IMR-90 (cell line): ENCODE measurements at regions not wholly inside any gene's neighbourhood (a gene's known extent, or its start where the extent isn't known, plus 50 kb on each side); places are given as distances from the start of the nearest gene placed in this dataset.

Source experiments
- ATAC-seq: fragments of 200-7000 bp; cut with Tn5 transposase; 2 replicates; pipeline ENCODE4 v1.9.1; 2020; ENCODE audit warnings: low read depth, mild to moderate bottlenecking, moderate library complexity
- BruUV-seq: library from RNA; stranded (reverse); fragments of 400-500 nt; replicated peaks from 2 replicates; lab custom pipeline; 2021; lab: Mats Ljungman, UMichigan
- CTCF ChIA-PET: fragments of 300-600 bp; formaldehyde crosslinking; extraction: SDS; loops from one replicate; lab custom pipeline; 2021; ENCODE audit warnings: antibody characterized with exemption; lab: Yijun Ruan, JAX
- POLR2A ChIA-PET: fragments of 300-600 bp; sonication (Branson Sonifier 250); formaldehyde crosslinking; loops from one replicate; lab custom pipeline; 2022; ENCODE audit warnings: antibody characterized with exemption; ENCODE audit not compliant: unreplicated experiment; lab: Charles Lee
- DNase-seq: peaks from one replicate; pipeline ENCODE4 v3.0.0; 2013
- H2AFZ ChIP-seq: replicated peaks from 2 replicates; pipeline ENCODE3; 2013; ENCODE audit warnings: low read length, mild to moderate bottlenecking; ENCODE audit not compliant: poor library complexity
- H2AK5ac ChIP-seq: 2 replicates; pipeline ENCODE4 v1.6.1; 2013; ENCODE audit warnings: low read depth, low read length, inconsistent platforms
- H2AK9ac ChIP-seq: replicated peaks from 2 replicates; pipeline ENCODE3; 2013; ENCODE audit warnings: mild to moderate bottlenecking, low read depth, low read length, moderate library complexity; ENCODE audit not compliant: poor library complexity
- H2BK120ac ChIP-seq: 2 replicates; pipeline ENCODE4 v1.6.1; 2013; ENCODE audit warnings: low read depth, low read length, inconsistent platforms
- H2BK15ac ChIP-seq: 3 replicates; pipeline ENCODE4 v1.6.1; 2013; ENCODE audit warnings: low read depth, low read length, inconsistent platforms
- H2BK20ac ChIP-seq: 2 replicates; pipeline ENCODE4 v1.6.1; 2013; ENCODE audit warnings: low read depth, mild to moderate bottlenecking, inconsistent platforms, low read length, moderate library complexity
- H2BK5ac ChIP-seq: 2 replicates; pipeline ENCODE4 v1.6.1; 2013; ENCODE audit warnings: mild to moderate bottlenecking, low read depth, low read length, inconsistent platforms; ENCODE audit not compliant: poor library complexity, severe bottlenecking
- H3K14ac ChIP-seq: replicated peaks from 2 replicates; pipeline ENCODE4 v1.6.1; 2013; ENCODE audit warnings: low read depth, low read length, inconsistent platforms
- H3K18ac ChIP-seq: 2 replicates; pipeline ENCODE4 v1.6.1; 2013; ENCODE audit warnings: low read depth, low read length, control low read depth
- H3K23ac ChIP-seq: 2 replicates; pipeline ENCODE4 v1.6.1; 2013; ENCODE audit warnings: low read depth, low read length, inconsistent platforms
- H3K27ac ChIP-seq: 2 replicates; pipeline ENCODE4 v1.5.1; 2013; ENCODE audit warnings: mild to moderate bottlenecking, control low read depth, low read length; ENCODE audit not compliant: insufficient read depth
- H3K27me3 ChIP-seq: 2 replicates; pipeline ENCODE4 v1.6.1; 2013; ENCODE audit warnings: low read length; ENCODE audit not compliant: control insufficient read depth, insufficient read depth
- H3K36me3 ChIP-seq: 2 replicates; pipeline ENCODE4 v1.6.1; 2013; ENCODE audit warnings: low read length, mixed read lengths; ENCODE audit not compliant: control insufficient read depth, insufficient read depth
- H3K4ac ChIP-seq: 2 replicates; pipeline ENCODE4 v1.6.1; 2013; ENCODE audit warnings: low read depth, low read length, inconsistent platforms
- H3K4me1 ChIP-seq: 2 replicates; pipeline ENCODE4 v1.6.1; 2013; ENCODE audit warnings: low read length, mixed read lengths; ENCODE audit not compliant: control insufficient read depth, insufficient read depth
- H3K4me2 ChIP-seq: 2 replicates; pipeline ENCODE4 v1.6.1; 2013; ENCODE audit warnings: low read depth, mild to moderate bottlenecking, control low read depth, low read length, moderate library complexity
- H3K4me3 ChIP-seq: 2 replicates; pipeline ENCODE4 v1.5.1; 2013; ENCODE audit warnings: low read depth, mild to moderate bottlenecking, control low read depth, low read length, moderate library complexity; ENCODE audit not compliant: insufficient read depth
- H3K56ac ChIP-seq: 2 replicates; pipeline ENCODE4 v1.6.1; 2013; ENCODE audit warnings: low read length, inconsistent platforms; ENCODE audit not compliant: insufficient read depth; ENCODE audit errors: extremely low read depth
- H3K79me1 ChIP-seq, 2 experiments: 2 replicates each; pipeline ENCODE4 v1.6.1; 2013; ENCODE audit warnings: low read length in 2 of 2, inconsistent platforms in 1 of 2, low read depth in 1 of 2
- H3K9ac ChIP-seq: 2 replicates; pipeline ENCODE4 v1.6.1; 2013; ENCODE audit warnings: low read depth, low read length, control low read depth
- H3K9me1 ChIP-seq: 2 replicates; pipeline ENCODE4 v1.6.1; 2013; ENCODE audit warnings: low read length, inconsistent platforms; ENCODE audit not compliant: insufficient read depth
- H3K9me3 ChIP-seq: 2 replicates; pipeline ENCODE4 v1.6.1; 2013; ENCODE audit warnings: low read length; ENCODE audit not compliant: control insufficient read depth, insufficient read depth
- H4K20me1 ChIP-seq: 2 replicates; pipeline ENCODE4 v1.6.1; 2013; ENCODE audit warnings: low read length, inconsistent platforms; ENCODE audit not compliant: insufficient read depth
- H4K5ac ChIP-seq: 2 replicates; pipeline ENCODE4 v1.6.1; 2013; ENCODE audit warnings: mild to moderate bottlenecking, low read depth, low read length, control low read depth
- H4K8ac ChIP-seq, 2 experiments: 2 replicates each; pipeline ENCODE4 v1.6.1; 2013; ENCODE audit warnings: low read depth in 2 of 2, low read length in 2 of 2, control low read depth in 1 of 2, inconsistent platforms in 1 of 2
- H4K91ac ChIP-seq: 2 replicates; pipeline ENCODE4 v1.6.1; 2013; ENCODE audit warnings: low read depth, low read length, inconsistent platforms; ENCODE audit not compliant: insufficient read depth
- BHLHE40 ChIP-seq: fragments of 150-350 bp; IDR thresholded peaks from 2 replicates; pipeline ENCODE4 v1.6.1; 2016; ENCODE audit warnings: mild to moderate bottlenecking, low read depth, low read length
- CEBPB ChIP-seq: IDR thresholded peaks from 2 replicates; pipeline ENCODE4 v1.6.1; 2012; ENCODE audit warnings: low read depth, low read length, improper control_type of control experiment
- CHD1 ChIP-seq: IDR thresholded peaks from 2 replicates; pipeline ENCODE4 v1.6.1; 2012; ENCODE audit warnings: low read depth, low read length, improper control_type of control experiment
- CTCF ChIP-seq: conservative IDR thresholded peaks from 2 replicates; pipeline ENCODE4 v1.5.1; 2012; ENCODE audit warnings: mild to moderate bottlenecking, low read depth, low read length, improper control_type of control experiment
- ELK1 ChIP-seq: fragments of 150-350 bp; IDR thresholded peaks from 2 replicates; pipeline ENCODE4 v1.6.1; 2016; ENCODE audit warnings: low read depth, mild to moderate bottlenecking, low read length, moderate library complexity, borderline replicate concordance
- FOS ChIP-seq: fragments of 150-350 bp; IDR thresholded peaks from 2 replicates; pipeline ENCODE4 v1.6.1; 2016; ENCODE audit warnings: low read depth, low read length
- MAFK ChIP-seq: IDR thresholded peaks from 2 replicates; pipeline ENCODE4 v1.6.1; 2012; ENCODE audit warnings: low read depth, low read length, improper control_type of control experiment
- MAZ ChIP-seq: IDR thresholded peaks from 2 replicates; pipeline ENCODE4 v1.6.1; 2012; ENCODE audit warnings: low read depth, mild to moderate bottlenecking, low read length, improper control_type of control experiment, moderate library complexity, borderline replicate concordance
- MXI1 ChIP-seq: IDR thresholded peaks from 2 replicates; pipeline ENCODE4 v1.6.1; 2012; ENCODE audit warnings: low read depth, mild to moderate bottlenecking, low read length, moderate library complexity, borderline replicate concordance
- NFE2L2 ChIP-seq: fragments of 150-350 bp; IDR thresholded peaks from 2 replicates; pipeline ENCODE4 v1.6.1; 2016; ENCODE audit warnings: low read depth, mild to moderate bottlenecking, low read length
- POLR2A ChIP-seq: IDR thresholded peaks from 2 replicates; pipeline ENCODE4 v1.6.1; 2012; ENCODE audit warnings: mild to moderate bottlenecking, low read depth, low read length
- RAD21 ChIP-seq: IDR thresholded peaks from 2 replicates; pipeline ENCODE4 v1.6.1; 2012; ENCODE audit warnings: low read length, improper control_type of control experiment
- RCOR1 ChIP-seq: IDR thresholded peaks from 2 replicates; pipeline ENCODE4 v1.6.1; 2012; ENCODE audit warnings: mild to moderate bottlenecking, low read length, improper control_type of control experiment; ENCODE audit not compliant: insufficient replicate concordance
- RFX5 ChIP-seq: IDR thresholded peaks from 2 replicates; pipeline ENCODE4 v1.8.0; 2012; ENCODE audit warnings: low read depth, mild to moderate bottlenecking, low read length, moderate library complexity
- SMC3 ChIP-seq: fragments of 150-350 bp; IDR thresholded peaks from 2 replicates; pipeline ENCODE4 v1.6.1; 2016; ENCODE audit warnings: low read depth, mild to moderate bottlenecking, antibody characterized with exemption, low read length, moderate library complexity
- dilution Hi-C: fragments of 300-500 bp; cut with HindIII; formaldehyde crosslinking; loops from one replicate; pipeline ENCODE4 v1.14.3; 2018; ENCODE audit warnings: low sequenced_read_pairs; ENCODE audit not compliant: unreplicated experiment
- in situ Hi-C: fragments of 300-500 bp; cut with MboI; formaldehyde crosslinking; loops from 3 replicates; pipeline ENCODE4 v1.14.3; 2019; ENCODE audit warnings: low sequenced_read_pairs, inconsistent platforms, mixed read lengths
- intact Hi-C: fragments of 100-400 bp; cut with micrococcal nuclease; formaldehyde crosslinking; loops from 2 replicates; pipeline ENCODE4 v1.10.0; 2022
- TF ChIP-seq, protein P1 (sequence below): fragments of 150-350 bp; IDR thresholded peaks from 2 replicates; pipeline ENCODE4 v1.6.1; 2017; ENCODE audit warnings: mild to moderate bottlenecking, antibody characterized with exemption, low read length, low read depth

DNA sequence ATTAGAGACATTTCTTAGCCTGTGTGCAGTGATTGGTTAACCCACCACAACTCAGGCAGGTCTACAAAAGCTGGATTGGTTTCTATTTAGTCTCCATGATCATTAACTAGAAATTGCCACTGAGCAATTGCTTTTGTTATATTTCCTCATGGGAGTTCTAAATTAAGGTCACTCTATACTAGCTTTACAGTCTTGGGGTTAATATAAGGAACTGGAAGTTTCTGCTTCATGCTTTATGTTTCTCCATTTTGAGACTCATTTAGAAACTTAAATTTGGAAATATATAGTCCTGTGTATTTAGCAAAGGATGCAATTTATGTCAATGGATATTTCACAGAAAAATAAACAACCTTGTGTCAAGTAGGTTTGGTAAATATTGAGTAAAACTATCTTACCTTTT is 137.5 kb downstream of the HLX start:
- Histone ChIP-seq H2AK5ac (no peak overlapping the region), H3K56ac (no peak overlapping the region), H3K9me3 (no peaks in the 10 kb centered on the region), H4K20me1 (no peaks in the 10 kb centered on the region), H3K27ac (no peak overlapping the region), H3K27me3 (no peaks in the 10 kb centered on the region), H3K4me3 (no peak overlapping the region), H2BK20ac (no peak overlapping the region), H2AFZ (no peak overlapping the region), H3K23ac (no peak overlapping the region), H3K4me1 (no peaks in the 10 kb centered on the region), H3K4ac (no peak overlapping the region), H3K9me1 (no peaks in the 10 kb centered on the region), H4K91ac (no peak overlapping the region), H3K14ac (no peak overlapping the region), H2BK5ac (no peak overlapping the region), H2BK15ac (no peak overlapping the region), H2AK9ac (no peak overlapping the region), H3K79me1 (no peaks in the 10 kb centered on the region), H3K4me2 (no peak overlapping the region), H4K5ac (no peak overlapping the region), H2BK120ac (no peak overlapping the region), H3K36me3 (no peaks in the 10 kb centered on the region), H3K18ac (no peak overlapping the region), H3K9ac (no peak overlapping the region), H4K8ac (no peak overlapping the region)
- POLR2A ChIA-PET, result no interaction called here
- dilution Hi-C loops, result no loop called here
- ATAC-seq, result no peak
- intact Hi-C loops, result no loop called here
- DNase-seq, result no peak
- no TSS peak for BruUV-seq
- TF ChIP-seq CEBPB, result no peak
- no peak for TF ChIP-seq RCOR1
- no peak for TF ChIP-seq ELK1
- no peak for TF ChIP-seq FOS
- TF ChIP-seq RFX5, result no peak
- TF ChIP-seq, protein P1, sequence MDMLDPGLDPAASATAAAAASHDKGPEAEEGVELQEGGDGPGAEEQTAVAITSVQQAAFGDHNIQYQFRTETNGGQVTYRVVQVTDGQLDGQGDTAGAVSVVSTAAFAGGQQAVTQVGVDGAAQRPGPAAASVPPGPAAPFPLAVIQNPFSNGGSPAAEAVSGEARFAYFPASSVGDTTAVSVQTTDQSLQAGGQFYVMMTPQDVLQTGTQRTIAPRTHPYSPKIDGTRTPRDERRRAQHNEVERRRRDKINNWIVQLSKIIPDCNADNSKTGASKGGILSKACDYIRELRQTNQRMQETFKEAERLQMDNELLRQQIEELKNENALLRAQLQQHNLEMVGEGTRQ, result no peak
- TF ChIP-seq MAFK, result no peak
- TF ChIP-seq MAZ, result no peak
- TF ChIP-seq CTCF, result no peak
- TF ChIP-seq POLR2A, result no peak
- TF ChIP-seq CHD1, result no peak
- TF ChIP-seq MXI1, result no peak
- no peak for TF ChIP-seq RAD21
- no peak for TF ChIP-seq BHLHE40
- TF ChIP-seq NFE2L2, result no peak
- no peak for TF ChIP-seq SMC3
- in situ Hi-C loops, result no loop called here
- CTCF ChIA-PET, result interaction anchor here (1.0 kb wide), 1 partner anchor 10 kb away, joined by 3 read pairs; no protein-coding TSS in a partner anchor
